DND-41 (cell line): ENCODE measurements at regions not wholly inside any gene's neighbourhood (a gene's known extent, or its start where the extent isn't known, plus 50 kb on each side); places are given as distances from the start of the nearest gene placed in this dataset.

Source experiments
- ATAC-seq: fragments of 200-7000 bp; cut with Tn5 transposase; 3 replicates; pipeline ENCODE4 v1.9.1; 2021; ENCODE audit warnings: low read depth; ENCODE audit not compliant: insufficient read depth
- DNase-seq: peaks from one replicate; pipeline ENCODE4 v3.0.0-alpha.2; 2020
- H2AFZ ChIP-seq: 2 replicates; pipeline ENCODE4 v1.6.0; 2012; ENCODE audit warnings: low read depth, low read length
- H3K27ac ChIP-seq: 2 replicates; pipeline ENCODE4 v1.5.1; 2012; ENCODE audit warnings: low read length, inconsistent platforms
- H3K27me3 ChIP-seq: fragments of 200-600 bp; sonication (generic); 2 replicates; pipeline ENCODE4 v1.6.0; 2012; ENCODE audit warnings: low read length, mild to moderate bottlenecking, inconsistent platforms; ENCODE audit not compliant: insufficient read depth, poor library complexity
- H3K36me3 ChIP-seq: 2 replicates; pipeline ENCODE4 v1.5.1; 2012; ENCODE audit warnings: low read length, inconsistent platforms; ENCODE audit not compliant: insufficient read depth
- H3K4me1 ChIP-seq: 2 replicates; pipeline ENCODE4 v1.5.1; 2012; ENCODE audit warnings: mild to moderate bottlenecking, low read length; ENCODE audit not compliant: insufficient read depth
- H3K4me2 ChIP-seq: 2 replicates; pipeline ENCODE4 v1.6.0; 2012; ENCODE audit warnings: mild to moderate bottlenecking, moderate library complexity, low read length, inconsistent platforms; ENCODE audit not compliant: insufficient read depth
- H3K4me3 ChIP-seq, 2 experiments: fragments of 200-600 bp in 1 of 2; shearing (Covaris generic) in 1 of 2; 2 replicates each; pipeline ENCODE4 v1.5.1; 2012 to 2016; ENCODE audit warnings: inconsistent platforms in 2 of 2, low read length in 2 of 2, mild to moderate bottlenecking in 2 of 2, low read depth in 1 of 2, moderate library complexity in 1 of 2
- H3K79me2 ChIP-seq: 2 replicates; pipeline ENCODE4 v1.6.0; 2012; ENCODE audit warnings: low read length, inconsistent platforms; ENCODE audit not compliant: insufficient read depth
- H3K9ac ChIP-seq: 2 replicates; pipeline ENCODE4 v1.6.0; 2012; ENCODE audit warnings: low read depth, mild to moderate bottlenecking, inconsistent platforms, low read length, moderate library complexity
- H3K9me3 ChIP-seq: 2 replicates; pipeline ENCODE4 v1.5.1; 2012; ENCODE audit warnings: low read length, moderate library complexity, mild to moderate bottlenecking, inconsistent platforms; ENCODE audit not compliant: insufficient read depth, severe bottlenecking
- H4K20me1 ChIP-seq: 2 replicates; pipeline ENCODE4 v1.6.0; 2012; ENCODE audit warnings: low read length; ENCODE audit not compliant: insufficient read depth
- CTCF ChIP-seq: IDR thresholded peaks from 2 replicates; pipeline ENCODE4 v1.5.1; 2012; ENCODE audit warnings: borderline replicate concordance, low read length, moderate library complexity, mild to moderate bottlenecking; ENCODE audit not compliant: poor library complexity, severe bottlenecking; ENCODE audit errors: extremely low read depth
- EZH2 ChIP-seq: IDR thresholded peaks from 3 replicates; pipeline ENCODE4 v1.6.1; 2012; ENCODE audit warnings: borderline replicate concordance, low read depth, mild to moderate bottlenecking, moderate library complexity, low read length, inconsistent platforms; ENCODE audit not compliant: severe bottlenecking

- Histone ChIP-seq H3K4me1 (no peaks in the 10 kb centered on the region), H4K20me1 (no peaks in the 10 kb centered on the region), H3K9ac (no peak overlapping the region), H3K27me3 (no peaks in the 10 kb centered on the region), H3K27ac (no peak overlapping the region), H3K4me2 (no peak overlapping the region), H3K4me3 (no peak overlapping the region), H3K36me3 (no peaks in the 10 kb centered on the region), H3K79me2 (no peaks in the 10 kb centered on the region), H3K9me3 (no peaks in the 10 kb centered on the region), H2AFZ (no peak overlapping the region)
- no peak for ATAC-seq
- TF ChIP-seq CTCF = no peak
- no peak for TF ChIP-seq EZH2
- no peak for DNase-seq
These were observed 391.4 kb upstream of the CADM1 start for GRCh38 chr11:115895594-115895993.

- DNase-seq (no peak), ATAC-seq (no peak)
- Histone ChIP-seq H3K27me3 (no peaks in the 10 kb centered on the region), H3K9me3 (no peaks in the 10 kb centered on the region), H2AFZ (no peak overlapping the region), H3K4me3 (no peak overlapping the region), H3K4me1 (no peaks in the 10 kb centered on the region), H3K27ac (no peak overlapping the region), H3K4me2 (no peak overlapping the region), H3K9ac (no peak overlapping the region), H3K36me3 (no peaks in the 10 kb centered on the region), H3K79me2 (no peaks in the 10 kb centered on the region), H4K20me1 (no peaks in the 10 kb centered on the region)
- TF ChIP-seq CTCF = no peak
These were observed 390.0 kb upstream of the CADM1 start for GRCh38 chr11:115894176-115894575.

DNA sequence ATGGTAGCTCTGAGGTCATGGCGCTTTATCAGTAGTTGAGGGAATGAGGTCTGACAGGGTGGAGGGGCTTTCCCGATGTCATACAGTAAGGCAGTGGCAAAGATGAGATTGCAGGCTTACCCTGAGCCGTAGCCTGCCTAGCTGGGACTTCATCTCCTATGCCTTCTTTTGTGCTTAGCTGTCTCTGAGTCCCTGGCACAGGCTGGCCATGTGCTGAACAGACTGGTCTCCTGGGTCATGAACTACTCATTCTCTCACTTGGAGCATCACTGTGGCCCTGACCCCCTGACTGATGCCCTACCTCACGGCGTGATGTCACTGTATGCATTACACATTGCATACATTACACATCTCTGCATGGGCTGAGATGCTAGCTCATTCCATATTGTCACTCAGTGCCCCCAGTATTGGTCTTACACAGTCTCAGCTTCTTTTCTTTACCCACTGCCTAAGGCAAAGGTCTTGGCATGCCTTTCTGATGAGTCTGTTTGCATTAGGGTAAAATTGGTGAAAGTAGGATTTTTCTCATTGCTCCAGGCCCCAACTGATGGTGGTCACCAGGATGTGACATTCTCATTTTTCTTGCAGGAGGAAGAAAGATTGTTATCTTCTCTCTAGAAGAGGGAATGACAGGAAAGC, 389.4 kb upstream of the CADM1 start:
- TF ChIP-seq EZH2 (no peak), CTCF (no peak)
- no peak overlapping the region for H3K4me2 ChIP-seq
- H2AFZ ChIP-seq = no peak overlapping the region
- H3K36me3 ChIP-seq = no peaks in the 10 kb centered on the region
- no peaks in the 10 kb centered on the region for H3K79me2 ChIP-seq
- no peak for DNase-seq
- no peaks in the 10 kb centered on the region for H3K9me3 ChIP-seq
- H3K9ac ChIP-seq = no peak overlapping the region
- H3K4me1 ChIP-seq = no peaks in the 10 kb centered on the region
- H3K4me3 ChIP-seq = no peak overlapping the region
- H3K27me3 ChIP-seq = no peaks in the 10 kb centered on the region
- H3K27ac ChIP-seq = no peak overlapping the region
- no peaks in the 10 kb centered on the region for H4K20me1 ChIP-seq
- ATAC-seq = no peak

- Histone ChIP-seq H3K79me2 (no peaks in the 10 kb centered on the region), H4K20me1 (no peaks in the 10 kb centered on the region), H3K4me2 (no peak overlapping the region), H3K36me3 (no peaks in the 10 kb centered on the region), H3K27me3 (no peaks in the 10 kb centered on the region), H3K27ac (no peak overlapping the region), H2AFZ (no peak overlapping the region), H3K9ac (no peak overlapping the region), H3K4me3 (no peak overlapping the region), H3K9me3 (no peaks in the 10 kb centered on the region), H3K4me1 (no peaks in the 10 kb centered on the region)
- no peak for ATAC-seq
- no peak for TF ChIP-seq CTCF
- TF ChIP-seq EZH2 = no peak
- DNase-seq = no peak
These were observed 387.8 kb upstream of the CADM1 start for GRCh38 chr11:115892016-115892415.
